ENCODE measurements at regions not wholly inside any gene's neighbourhood (a gene's known extent, or its start where the extent isn't known, plus 50 kb on each side); places are given as distances from the start of the nearest gene placed in this dataset.

GRCh38 chr5:158538506-158539074 is 561.1 kb downstream of the EBF1 start:
- TF ChIP-seq POLR2A (IDR thresholded peaks at IDR 0.05) (no peak), CTCF (IDR thresholded peaks at IDR 0.05) (no peak)
